ENCODE measurements at regions not wholly inside any gene's neighbourhood (a gene's known extent, or its start where the extent isn't known, plus 50 kb on each side); places are given as distances from the start of the nearest gene placed in this dataset.

DNA sequence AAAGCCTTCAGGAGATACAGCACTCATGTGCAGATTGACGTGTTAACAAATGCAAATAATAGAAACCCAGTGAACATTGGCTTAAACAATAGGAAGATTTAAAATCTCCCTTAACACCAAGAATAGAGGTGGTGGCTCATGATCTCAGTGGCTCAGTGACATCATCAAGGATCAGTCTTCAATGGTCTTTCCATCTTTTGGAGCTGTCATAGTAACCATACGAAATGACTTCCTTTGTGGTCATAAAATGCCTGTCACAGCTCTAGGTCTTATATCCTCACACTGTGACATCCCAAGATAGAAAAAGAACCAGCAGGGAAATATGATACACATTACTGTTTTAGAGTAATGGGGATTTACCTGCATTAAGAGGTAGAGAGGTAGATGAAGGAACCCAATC lies 59.6 kb upstream of the ACKR3 start:
- TF ChIP-seq, protein P1, sequence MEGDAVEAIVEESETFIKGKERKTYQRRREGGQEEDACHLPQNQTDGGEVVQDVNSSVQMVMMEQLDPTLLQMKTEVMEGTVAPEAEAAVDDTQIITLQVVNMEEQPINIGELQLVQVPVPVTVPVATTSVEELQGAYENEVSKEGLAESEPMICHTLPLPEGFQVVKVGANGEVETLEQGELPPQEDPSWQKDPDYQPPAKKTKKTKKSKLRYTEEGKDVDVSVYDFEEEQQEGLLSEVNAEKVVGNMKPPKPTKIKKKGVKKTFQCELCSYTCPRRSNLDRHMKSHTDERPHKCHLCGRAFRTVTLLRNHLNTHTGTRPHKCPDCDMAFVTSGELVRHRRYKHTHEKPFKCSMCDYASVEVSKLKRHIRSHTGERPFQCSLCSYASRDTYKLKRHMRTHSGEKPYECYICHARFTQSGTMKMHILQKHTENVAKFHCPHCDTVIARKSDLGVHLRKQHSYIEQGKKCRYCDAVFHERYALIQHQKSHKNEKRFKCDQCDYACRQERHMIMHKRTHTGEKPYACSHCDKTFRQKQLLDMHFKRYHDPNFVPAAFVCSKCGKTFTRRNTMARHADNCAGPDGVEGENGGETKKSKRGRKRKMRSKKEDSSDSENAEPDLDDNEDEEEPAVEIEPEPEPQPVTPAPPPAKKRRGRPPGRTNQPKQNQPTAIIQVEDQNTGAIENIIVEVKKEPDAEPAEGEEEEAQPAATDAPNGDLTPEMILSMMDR (IDR thresholded peaks at IDR 0.05; ENCODE audit: insufficient read depth, low read length, poor library complexity, severe bottlenecking), result no peak
- no peak for TF ChIP-seq EZH2phosphoT487 (conservative IDR thresholded peaks at IDR 0.05; ENCODE audit: low read length)
